Neural crest cell (in vitro differentiated cells): ENCODE measurements at regions not wholly inside any gene's neighbourhood (a gene's known extent, or its start where the extent isn't known, plus 50 kb on each side); places are given as distances from the start of the nearest gene placed in this dataset.

Source experiments
- DNase-seq: peaks from one replicate; pipeline ENCODE4 v3.0.0; 2021; ENCODE audit warnings: low read depth, mixed read lengths, low spot score
- H3K27ac Mint-ChIP-seq: one replicate; pipeline ENCODE4 v1.8.0; 2021; ENCODE audit warnings: mild to moderate bottlenecking, mixed read lengths; ENCODE audit not compliant: unreplicated experiment
- H3K27me3 Mint-ChIP-seq: 2 replicates; pipeline ENCODE4 v1.8.0; 2021; ENCODE audit warnings: low read depth, mild to moderate bottlenecking, mixed read lengths
- H3K36me3 Mint-ChIP-seq: 2 replicates; pipeline ENCODE4 v1.8.0; 2021; ENCODE audit warnings: low read depth, mild to moderate bottlenecking, mixed read lengths
- H3K4me1 Mint-ChIP-seq: 2 replicates; pipeline ENCODE4 v1.8.0; 2021; ENCODE audit warnings: mixed read lengths
- H3K4me3 Mint-ChIP-seq: one replicate; pipeline ENCODE4 v1.8.0; 2021; ENCODE audit warnings: mild to moderate bottlenecking, mixed read lengths
- H3K9me3 Mint-ChIP-seq: 2 replicates; pipeline ENCODE4 v1.8.0; 2021; ENCODE audit warnings: mixed read lengths
- TF ChIP-seq, protein P1 (sequence below): fragments of 200-600 bp; sonication (generic); conservative IDR thresholded peaks from 2 replicates; pipeline ENCODE4 v1.5.0; 2021; ENCODE audit warnings: antibody characterized with exemption, mild to moderate bottlenecking

DNA sequence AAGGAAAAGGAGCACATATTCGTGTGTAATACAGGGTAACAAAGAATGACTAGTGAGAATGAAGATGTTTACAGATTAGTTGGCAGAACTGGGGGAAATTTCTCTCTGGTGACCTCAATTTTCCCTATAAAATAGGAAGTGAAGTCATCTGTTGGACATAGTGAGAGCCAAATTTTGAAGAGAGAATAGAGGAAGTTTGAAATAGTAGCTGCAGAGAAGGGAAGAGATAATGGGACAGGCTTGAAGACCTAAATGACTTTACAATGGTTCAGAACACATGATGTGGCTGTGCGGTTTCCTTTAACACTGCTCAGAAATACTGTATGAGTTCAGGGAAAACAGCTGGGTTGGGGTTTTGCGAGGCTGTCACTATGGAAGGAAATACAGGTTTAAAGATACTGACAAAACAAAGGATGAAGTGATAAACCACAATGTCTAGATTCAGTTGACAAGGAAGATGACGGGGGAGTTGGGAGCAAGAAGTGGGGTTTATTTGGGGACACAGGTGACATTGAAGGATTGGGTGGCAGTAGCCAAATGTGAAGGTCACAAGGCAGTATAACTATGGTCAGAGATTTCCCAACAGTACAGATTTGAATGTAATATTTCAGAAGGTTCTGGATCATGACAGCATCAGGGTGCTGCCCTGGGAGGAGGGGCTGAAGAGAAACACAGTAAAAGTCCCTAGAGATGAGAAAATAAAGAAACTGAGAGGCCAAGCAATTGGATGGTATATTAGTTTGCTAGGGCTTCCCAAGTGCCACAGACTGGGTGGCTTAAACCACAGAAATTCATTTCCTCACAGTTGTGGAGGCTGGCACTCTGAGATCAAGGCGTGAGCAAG, 82.6 kb upstream of the TANK start:
- no peak overlapping the region for H3K27ac Mint-ChIP-seq

DNA sequence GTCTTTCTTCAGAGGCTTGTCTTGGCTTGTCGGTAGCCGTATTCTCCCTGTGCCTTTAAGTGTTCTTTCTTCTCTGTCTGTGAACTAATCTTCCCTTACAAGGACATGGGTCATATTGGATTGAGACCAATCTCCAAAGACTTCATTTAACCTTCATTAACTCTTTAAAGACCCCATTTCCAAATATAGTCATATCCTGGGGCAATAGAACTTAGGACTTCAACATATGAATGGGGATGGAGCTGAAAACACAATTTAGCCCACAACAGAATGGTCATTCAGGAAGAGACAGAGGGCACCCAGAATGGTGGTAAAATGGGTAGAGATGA, 82.1 kb upstream of the TANK start:
- Mint-ChIP-seq H3K4me1 (peaks cover 8% of the 10 kb centered on the region), H3K36me3 (no peaks in the 10 kb centered on the region), H3K9me3 (no peaks in the 10 kb centered on the region), H3K27ac (no peak overlapping the region), H3K4me3 (no peak overlapping the region), H3K27me3 (no peaks in the 10 kb centered on the region)
- TF ChIP-seq, protein P1, sequence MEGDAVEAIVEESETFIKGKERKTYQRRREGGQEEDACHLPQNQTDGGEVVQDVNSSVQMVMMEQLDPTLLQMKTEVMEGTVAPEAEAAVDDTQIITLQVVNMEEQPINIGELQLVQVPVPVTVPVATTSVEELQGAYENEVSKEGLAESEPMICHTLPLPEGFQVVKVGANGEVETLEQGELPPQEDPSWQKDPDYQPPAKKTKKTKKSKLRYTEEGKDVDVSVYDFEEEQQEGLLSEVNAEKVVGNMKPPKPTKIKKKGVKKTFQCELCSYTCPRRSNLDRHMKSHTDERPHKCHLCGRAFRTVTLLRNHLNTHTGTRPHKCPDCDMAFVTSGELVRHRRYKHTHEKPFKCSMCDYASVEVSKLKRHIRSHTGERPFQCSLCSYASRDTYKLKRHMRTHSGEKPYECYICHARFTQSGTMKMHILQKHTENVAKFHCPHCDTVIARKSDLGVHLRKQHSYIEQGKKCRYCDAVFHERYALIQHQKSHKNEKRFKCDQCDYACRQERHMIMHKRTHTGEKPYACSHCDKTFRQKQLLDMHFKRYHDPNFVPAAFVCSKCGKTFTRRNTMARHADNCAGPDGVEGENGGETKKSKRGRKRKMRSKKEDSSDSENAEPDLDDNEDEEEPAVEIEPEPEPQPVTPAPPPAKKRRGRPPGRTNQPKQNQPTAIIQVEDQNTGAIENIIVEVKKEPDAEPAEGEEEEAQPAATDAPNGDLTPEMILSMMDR: no peak
- no peak for DNase-seq

More for the DNA sequence above, 82.6 kb upstream of the TANK start:
- TF ChIP-seq, protein P1: no peak
- no peaks in the 10 kb centered on the region for H3K9me3 Mint-ChIP-seq
- peaks cover 8% of the 10 kb centered on the region for H3K4me1 Mint-ChIP-seq
- H3K4me3 Mint-ChIP-seq: no peak overlapping the region
- H3K36me3 Mint-ChIP-seq: no peaks in the 10 kb centered on the region
- DNase-seq: no peak
- H3K27me3 Mint-ChIP-seq: no peaks in the 10 kb centered on the region

DNA sequence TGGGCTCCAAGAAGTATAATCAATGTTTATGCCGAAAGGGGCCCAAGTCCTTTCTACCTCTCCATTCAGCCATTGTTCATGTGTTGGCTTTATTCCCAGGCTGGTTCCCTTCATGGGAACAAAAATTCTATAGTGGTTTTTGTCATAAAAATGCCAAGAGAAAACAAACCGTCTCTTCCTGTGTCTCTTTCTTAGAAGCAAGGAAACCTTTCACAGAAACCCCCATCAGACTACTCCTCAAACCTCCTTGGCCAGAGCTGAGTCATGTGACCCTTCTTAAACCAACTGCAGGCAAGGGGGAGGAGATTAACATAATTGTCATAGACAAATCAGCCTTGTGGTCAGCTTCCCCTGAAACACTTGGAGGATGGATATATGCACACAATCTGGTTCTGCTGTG, 75.1 kb upstream of the TANK start:
- no peak for DNase-seq
- Mint-ChIP-seq H3K9me3 (peaks cover 3% of the 10 kb centered on the region), H3K36me3 (no peaks in the 10 kb centered on the region), H3K27ac (no peak overlapping the region), H3K4me1 (peaks cover 4% of the 10 kb centered on the region), H3K4me3 (no peak overlapping the region), H3K27me3 (no peaks in the 10 kb centered on the region)
- TF ChIP-seq, protein P1: no peak

DNA sequence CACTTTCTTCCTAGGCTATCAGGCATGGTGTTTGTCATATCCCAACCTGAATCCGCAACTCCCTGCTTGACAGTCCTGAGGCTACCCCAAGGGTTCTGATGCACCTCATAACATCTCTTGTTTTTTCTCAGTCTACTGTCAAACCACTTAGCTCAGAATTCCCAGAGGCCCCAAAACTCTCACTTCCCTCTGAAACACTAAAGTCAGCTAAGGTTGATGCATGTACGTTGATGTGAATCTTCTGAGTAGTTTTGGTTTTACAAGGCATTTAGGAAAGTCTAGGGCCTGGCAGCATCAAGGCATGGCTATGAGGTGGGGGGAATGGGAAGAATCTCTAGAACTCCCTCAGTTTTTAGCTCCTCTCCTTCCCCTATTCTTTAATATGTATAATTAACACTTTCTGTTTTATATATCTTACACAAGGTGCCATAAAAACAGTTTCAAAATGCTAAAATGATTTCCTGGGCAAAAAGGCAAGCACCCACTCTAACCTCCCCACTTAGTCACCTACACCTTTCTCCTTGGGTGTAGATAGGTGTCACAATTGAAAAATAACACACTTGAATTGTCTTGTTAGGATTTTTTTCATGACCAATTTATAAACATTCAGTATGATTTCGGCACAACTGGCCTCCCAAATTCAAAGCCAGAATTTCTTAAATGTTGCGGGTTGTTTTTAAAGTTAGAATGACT, 71.4 kb upstream of the TANK start:
- Mint-ChIP-seq H3K4me1 (no peaks in the 10 kb centered on the region), H3K27ac (no peak overlapping the region), H3K4me3 (no peak overlapping the region), H3K9me3 (peaks cover 3% of the 10 kb centered on the region), H3K36me3 (no peaks in the 10 kb centered on the region), H3K27me3 (no peaks in the 10 kb centered on the region)
- DNase-seq: no peak
- TF ChIP-seq, protein P1: no peak

DNA sequence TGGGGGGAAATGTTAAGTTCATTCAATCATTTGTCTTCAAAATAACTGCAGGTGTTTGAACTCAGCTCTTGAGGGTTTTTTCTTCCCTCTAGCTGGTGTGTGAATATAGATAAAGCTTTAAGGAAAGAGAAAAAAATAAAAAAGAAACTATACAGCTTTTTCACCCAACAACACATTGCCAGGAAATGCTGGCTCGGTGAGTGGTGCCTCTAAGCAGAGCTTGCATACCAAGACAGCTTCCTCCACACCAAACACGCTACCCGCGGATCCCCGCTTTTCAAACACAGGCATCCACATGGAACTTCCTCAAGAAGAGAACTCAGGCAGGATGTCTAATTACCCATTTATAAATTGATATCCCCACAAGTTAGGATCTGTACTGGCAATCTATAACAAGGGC, 69.8 kb upstream of the TANK start:
- no peaks in the 10 kb centered on the region for H3K27me3 Mint-ChIP-seq
- H3K27ac Mint-ChIP-seq: no peak overlapping the region
- H3K36me3 Mint-ChIP-seq: no peaks in the 10 kb centered on the region
- no peak for DNase-seq
- H3K4me1 Mint-ChIP-seq: no peaks in the 10 kb centered on the region
- TF ChIP-seq, protein P1: no peak
- H3K4me3 Mint-ChIP-seq: no peak overlapping the region
- H3K9me3 Mint-ChIP-seq: no peaks in the 10 kb centered on the region
